ENCODE measurements at regions not wholly inside any gene's neighbourhood (a gene's known extent, or its start where the extent isn't known, plus 50 kb on each side); places are given as distances from the start of the nearest gene placed in this dataset.

- TF ChIP-seq YY1 (IDR thresholded peaks at IDR 0.05) (no peak), CTCF (IDR thresholded peaks at IDR 0.05; ENCODE audit: low read depth, low read length, missing input control) (no peak), MAX (IDR thresholded peaks at IDR 0.05) (no peak), REST (IDR thresholded peaks at IDR 0.05) (no peak), TAF1 (conservative IDR thresholded peaks at IDR 0.05) (no peak), SP1 (IDR thresholded peaks at IDR 0.05) (no peak), GABPA (IDR thresholded peaks at IDR 0.05 in 1 of 2, conservative IDR thresholded peaks at IDR 0.05 in 1 of 2) (no peak), RAD21 (IDR thresholded peaks at IDR 0.05) (no peak), FOXA1 (IDR thresholded peaks at IDR 0.05) (no peak)
These were observed 246.3 kb upstream of the LRRTM4 start for GRCh38 chr2:77768508-77768907.
